SK-N-SH treated with all-trans-retinoic acid at 6 μM for 48 hours (cell line): ENCODE measurements at regions not wholly inside any gene's neighbourhood (a gene's known extent, or its start where the extent isn't known, plus 50 kb on each side); places are given as distances from the start of the nearest gene placed in this dataset.

ENCODE experiments used
- ATAC-seq: fragments of 200-7000 bp; cut with Tn5 transposase; 3 replicates; pipeline ENCODE4 v1.9.1; 2020; ENCODE audit warnings: mild to moderate bottlenecking, moderate library complexity
- BACH2 ChIP-seq: fragments of 250-450 bp; sonication (Bioruptor Pico); IDR thresholded peaks from 2 replicates; pipeline ENCODE4 v1.9.0; 2021; ENCODE audit warnings: mild to moderate bottlenecking, borderline replicate concordance
- CREB5 ChIP-seq: fragments of 250-450 bp; sonication (Bioruptor Pico); IDR thresholded peaks from 2 replicates; pipeline ENCODE4 v1.5.1; 2020; ENCODE audit warnings: low read depth, mild to moderate bottlenecking, moderate library complexity
- CSDC2 ChIP-seq: fragments of 250-450 bp; sonication (Bioruptor Pico); IDR thresholded peaks from 2 replicates; pipeline ENCODE4 v1.5.0; 2020; ENCODE audit warnings: mild to moderate bottlenecking, moderate library complexity
- ESRRG ChIP-seq: fragments of 250-450 bp; sonication (Bioruptor Pico); IDR thresholded peaks from 2 replicates; pipeline ENCODE4 v1.6.1; 2021; ENCODE audit warnings: mild to moderate bottlenecking
- GLIS3 ChIP-seq: fragments of 250-450 bp; sonication (Bioruptor Pico); IDR thresholded peaks from 2 replicates; pipeline ENCODE4 v1.5.0; 2020; ENCODE audit warnings: mild to moderate bottlenecking, moderate library complexity
- ISL1 ChIP-seq: fragments of 250-450 bp; sonication (Bioruptor Pico); IDR thresholded peaks from 2 replicates; pipeline ENCODE4 v2.1.2; 2022; ENCODE audit warnings: mild to moderate bottlenecking, moderate library complexity
- OSR1 ChIP-seq: fragments of 250-450 bp; sonication (Bioruptor Pico); IDR thresholded peaks from 2 replicates; pipeline ENCODE4 v1.8.0; 2022; ENCODE audit warnings: moderate library complexity, mild to moderate bottlenecking, inconsistent platforms
- PATZ1 ChIP-seq: fragments of 250-450 bp; sonication (Bioruptor Pico); IDR thresholded peaks from 2 replicates; pipeline ENCODE4 v1.8.0; 2020; ENCODE audit warnings: mild to moderate bottlenecking, moderate library complexity, borderline replicate concordance
- POU6F1 ChIP-seq: fragments of 250-450 bp; sonication (Bioruptor Pico); IDR thresholded peaks from 2 replicates; pipeline ENCODE4 v1.8.0; 2021; ENCODE audit warnings: low read depth, mild to moderate bottlenecking, moderate library complexity, borderline replicate concordance
- PPARA ChIP-seq: fragments of 250-450 bp; sonication (Bioruptor Pico); IDR thresholded peaks from 2 replicates; pipeline ENCODE4 v1.5.0; 2020; ENCODE audit warnings: mild to moderate bottlenecking, borderline replicate concordance
- RARB ChIP-seq: fragments of 250-450 bp; sonication (Bioruptor Pico); IDR thresholded peaks from 2 replicates; pipeline ENCODE4 v1.8.0; 2021; ENCODE audit warnings: mild to moderate bottlenecking, moderate library complexity
- SNAI2 ChIP-seq: fragments of 250-450 bp; sonication (Bioruptor Pico); IDR thresholded peaks from 2 replicates; pipeline ENCODE4 v1.5.0; 2020; ENCODE audit warnings: mild to moderate bottlenecking, moderate library complexity
- TCF4 ChIP-seq: fragments of 250-450 bp; sonication (Bioruptor Pico); IDR thresholded peaks from 2 replicates; pipeline ENCODE4 v1.8.0; 2021; ENCODE audit warnings: mild to moderate bottlenecking, moderate library complexity, borderline replicate concordance
- TOX ChIP-seq: fragments of 250-450 bp; sonication (Bioruptor Pico); IDR thresholded peaks from 2 replicates; pipeline ENCODE4 v1.8.0; 2021; ENCODE audit warnings: mild to moderate bottlenecking, moderate library complexity, borderline replicate concordance
- TSHZ2 ChIP-seq: fragments of 250-450 bp; sonication (Bioruptor Pico); IDR thresholded peaks from 2 replicates; pipeline ENCODE4 v1.5.0; 2020; ENCODE audit warnings: mild to moderate bottlenecking, moderate library complexity
- ZC3H10 ChIP-seq: fragments of 250-450 bp; sonication (Bioruptor Pico); IDR thresholded peaks from 2 replicates; pipeline ENCODE4 v1.5.1; 2021; ENCODE audit warnings: mild to moderate bottlenecking, moderate library complexity
- ZFP3 ChIP-seq: fragments of 250-450 bp; sonication (Bioruptor Pico); IDR thresholded peaks from 2 replicates; pipeline ENCODE4 v1.5.0; 2020; ENCODE audit warnings: mild to moderate bottlenecking, moderate library complexity
- ZFP30 ChIP-seq: fragments of 450-650 bp; formaldehyde crosslinking; IDR thresholded peaks from 2 replicates; pipeline ENCODE4 v1.5.0; 2022; ENCODE audit warnings: mild to moderate bottlenecking, moderate library complexity
- ZNF565 ChIP-seq: fragments of 450-650 bp; formaldehyde crosslinking; conservative IDR thresholded peaks from 2 replicates; pipeline ENCODE4 v1.5.0; 2020; ENCODE audit warnings: low read depth, mild to moderate bottlenecking, moderate library complexity
- ZNF70 ChIP-seq: fragments of 450-650 bp; formaldehyde crosslinking; IDR thresholded peaks from 2 replicates; pipeline ENCODE4 v1.5.0; 2020; ENCODE audit warnings: mild to moderate bottlenecking, moderate library complexity
- ZNF8 ChIP-seq: fragments of 450-650 bp; formaldehyde crosslinking; IDR thresholded peaks from 2 replicates; pipeline ENCODE4 v1.5.0; 2020; ENCODE audit warnings: mild to moderate bottlenecking, moderate library complexity
- TF ChIP-seq, protein P1 (sequence below): fragments of 250-450 bp; sonication (Bioruptor Pico); IDR thresholded peaks from 2 replicates; pipeline ENCODE4 v1.5.1; 2021; ENCODE audit warnings: mild to moderate bottlenecking, moderate library complexity

GRCh38 chr3:35422101-35422500 is 217.2 kb upstream of the ARPP21 start:
- TF ChIP-seq CREB5 (CRISPR knock-in tag) (no peak), ESRRG (CRISPR knock-in tag) (no peak), ISL1 (CRISPR knock-in tag) (no peak), RARB (CRISPR knock-in tag) (no peak), PPARA (CRISPR knock-in tag) (no peak), GLIS3 (CRISPR knock-in tag) (no peak), TSHZ2 (CRISPR knock-in tag) (no peak), POU6F1 (CRISPR knock-in tag) (no peak), ZNF565 (no peak), TOX (CRISPR knock-in tag) (no peak), ZNF8 (CRISPR knock-in tag) (no peak), CSDC2 (CRISPR knock-in tag) (no peak), TCF4 (CRISPR knock-in tag) (no peak), SNAI2 (no peak), ZNF70 (CRISPR knock-in tag) (no peak), OSR1 (CRISPR knock-in tag) (no peak), BACH2 (no peak), ZFP30 (no peak), ZC3H10 (CRISPR knock-in tag) (no peak)
- TF ChIP-seq, protein P1, sequence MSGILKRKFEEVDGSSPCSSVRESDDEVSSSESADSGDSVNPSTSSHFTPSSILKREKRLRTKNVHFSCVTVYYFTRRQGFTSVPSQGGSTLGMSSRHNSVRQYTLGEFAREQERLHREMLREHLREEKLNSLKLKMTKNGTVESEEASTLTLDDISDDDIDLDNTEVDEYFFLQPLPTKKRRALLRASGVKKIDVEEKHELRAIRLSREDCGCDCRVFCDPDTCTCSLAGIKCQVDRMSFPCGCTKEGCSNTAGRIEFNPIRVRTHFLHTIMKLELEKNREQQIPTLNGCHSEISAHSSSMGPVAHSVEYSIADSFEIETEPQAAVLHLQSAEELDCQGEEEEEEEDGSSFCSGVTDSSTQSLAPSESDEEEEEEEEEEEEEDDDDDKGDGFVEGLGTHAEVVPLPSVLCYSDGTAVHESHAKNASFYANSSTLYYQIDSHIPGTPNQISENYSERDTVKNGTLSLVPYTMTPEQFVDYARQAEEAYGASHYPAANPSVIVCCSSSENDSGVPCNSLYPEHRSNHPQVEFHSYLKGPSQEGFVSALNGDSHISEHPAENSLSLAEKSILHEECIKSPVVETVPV (CRISPR knock-in tag): no peak
- no peak for ATAC-seq

DNA sequence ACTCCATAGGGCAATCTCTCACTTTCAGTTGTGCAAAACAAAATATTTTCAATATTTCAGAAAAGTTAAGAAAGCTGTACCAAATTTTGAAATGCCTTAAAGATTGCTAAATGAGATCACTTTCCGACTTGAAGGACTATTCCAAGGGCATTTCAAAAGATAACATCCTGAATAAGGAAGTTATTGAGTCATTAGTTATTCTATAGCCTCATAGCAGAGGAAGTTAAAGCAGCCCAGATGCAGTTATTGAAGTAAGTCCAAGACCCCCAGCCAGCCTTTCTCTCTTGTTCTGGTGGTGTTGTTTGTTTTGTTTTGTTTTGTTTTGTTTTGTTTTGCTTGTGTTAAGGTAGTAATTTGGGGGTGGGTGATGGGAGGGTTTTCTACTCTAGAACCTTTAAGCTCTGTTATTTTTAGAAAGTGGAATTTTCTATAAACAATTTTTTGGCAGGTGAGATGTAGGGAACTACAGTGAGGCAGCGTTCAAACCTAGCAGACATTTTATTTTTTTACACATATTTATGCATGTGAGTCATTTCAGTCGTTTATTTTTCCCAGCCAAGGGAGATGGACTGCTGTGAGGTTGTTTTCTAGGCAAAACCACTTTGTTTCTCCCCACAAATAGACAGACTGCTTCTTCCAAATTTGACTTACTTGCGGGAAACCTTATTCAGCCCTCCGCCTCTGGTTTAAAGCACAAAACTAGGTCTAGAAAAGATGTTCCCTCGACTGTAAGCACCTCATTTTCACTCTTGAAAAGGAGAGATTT is 216.3 kb upstream of the ARPP21 start:
- ATAC-seq: 0 out of 3 replicates have a peak, but pooled peaks have one; percentile 36
- TF ChIP-seq ZFP3 (CRISPR knock-in tag): no peak
- TF ChIP-seq, all 23 proteins: peak for 0

- TF ChIP-seq CSDC2 (CRISPR knock-in tag) (no peak), ESRRG (CRISPR knock-in tag) (no peak), ZFP30 (no peak), PATZ1 (CRISPR knock-in tag) (no peak), OSR1 (CRISPR knock-in tag) (no peak), BACH2 (no peak), ZC3H10 (CRISPR knock-in tag) (no peak), PPARA (CRISPR knock-in tag) (no peak), CREB5 (CRISPR knock-in tag) (no peak), ISL1 (CRISPR knock-in tag) (no peak)
- TF ChIP-seq, protein P1 (CRISPR knock-in tag): no peak
- no peak for ATAC-seq
Measured at GRCh38 chr3:35426366-35426958, 212.9 kb upstream of the ARPP21 start.
